Astrocyte of the spinal cord (primary cell): ENCODE measurements at regions not wholly inside any gene's neighbourhood (a gene's known extent, or its start where the extent isn't known, plus 50 kb on each side); places are given as distances from the start of the nearest gene placed in this dataset.

Experiments
- DNase-seq: peaks from one replicate; pipeline ENCODE4 v3.0.0; 2011; ENCODE audit warnings: low read depth, low spot score
- H3K4me3 ChIP-seq: 2 replicates; pipeline ENCODE4 v1.5.1; 2011; ENCODE audit warnings: low read depth, mild to moderate bottlenecking, low read length, moderate library complexity
- CTCF ChIP-seq: IDR thresholded peaks from 2 replicates; pipeline ENCODE4 v1.5.1; 2012; ENCODE audit warnings: low read depth, mild to moderate bottlenecking, low read length, inconsistent platforms
- in situ Hi-C: cut with HindIII; loops from 2 replicates; pipeline ENCODE4 v1.10.0; 2017; ENCODE audit warnings: low sequenced_read_pairs

- TF ChIP-seq CTCF = peak; percentile 74
- DNase-seq = peak; percentile 88
- H3K4me3 ChIP-seq = no peak overlapping the region
- in situ Hi-C loops = no loop called here
These were observed 169.8 kb upstream of the RAI14 start for GRCh38 chr5:34486160-34486848.

DNA sequence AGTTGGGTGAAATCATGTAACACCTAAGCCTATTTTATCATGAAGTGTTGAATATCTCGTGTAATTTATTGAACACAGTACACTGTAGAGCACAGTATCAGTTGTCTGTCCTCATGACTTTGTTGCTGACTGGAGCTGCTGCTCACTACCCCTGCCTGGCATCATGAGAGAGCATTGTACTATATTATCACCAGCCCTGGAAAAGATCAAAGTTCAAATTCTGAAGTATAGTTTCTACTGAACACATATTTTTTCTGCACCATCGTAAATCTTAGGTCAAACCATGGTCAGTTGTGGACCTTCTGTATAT lies 169.3 kb upstream of the RAI14 start:
- H3K4me3 ChIP-seq = no peak overlapping the region
- in situ Hi-C loops = no loop called here
- no peak for DNase-seq
- no peak for TF ChIP-seq CTCF

GRCh38 chr5:34487159-34487879 lies 168.8 kb upstream of the RAI14 start:
- H3K4me3 ChIP-seq = no peak overlapping the region
- DNase-seq = peak; percentile 96
- in situ Hi-C loops = no loop called here
- no peak for TF ChIP-seq CTCF

DNA sequence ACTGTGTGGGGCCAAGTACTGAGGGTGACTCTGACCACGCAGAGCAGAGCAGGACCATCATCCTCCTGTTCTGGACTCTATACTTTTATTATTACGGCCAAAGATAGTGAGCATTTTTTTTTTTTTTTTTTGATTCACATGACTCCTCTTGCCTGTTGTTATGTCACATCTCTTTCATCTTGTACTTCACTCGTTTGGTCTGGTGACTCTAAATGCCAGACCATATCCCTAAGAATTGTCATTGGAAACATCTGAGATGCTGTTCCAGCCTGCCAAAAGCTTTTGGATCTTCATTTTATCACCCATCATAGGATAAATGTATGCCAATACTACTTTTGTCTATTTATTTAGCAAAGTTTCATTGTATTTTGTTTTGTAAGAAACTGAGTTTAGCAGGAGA lies 168.2 kb upstream of the RAI14 start:
- no peak overlapping the region for H3K4me3 ChIP-seq
- in situ Hi-C loops = no loop called here
- TF ChIP-seq CTCF = no peak
- no peak for DNase-seq

DNA sequence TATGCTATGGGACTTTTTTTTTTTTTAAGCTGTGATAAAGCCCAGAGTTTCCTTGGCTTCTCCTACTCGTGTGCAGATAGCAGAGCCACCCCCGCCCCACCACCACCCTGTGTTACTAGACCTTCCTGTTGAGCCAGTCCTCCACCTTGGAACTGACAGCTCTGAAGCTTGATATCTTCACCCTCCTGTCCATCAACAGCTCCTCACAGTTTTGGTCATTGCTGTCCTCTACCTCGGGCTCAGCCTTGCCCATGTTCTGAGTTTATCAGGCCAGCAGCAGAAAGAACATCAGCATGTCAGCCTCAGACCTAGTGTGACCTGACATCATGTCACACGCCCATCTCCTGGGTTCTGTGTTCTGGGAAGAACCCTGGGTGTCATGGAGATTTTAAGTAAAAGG lies 167.1 kb upstream of the RAI14 start:
- DNase-seq = no peak
- H3K4me3 ChIP-seq = no peak overlapping the region
- no peak for TF ChIP-seq CTCF
- in situ Hi-C loops = no loop called here

- H3K4me3 ChIP-seq = no peak overlapping the region
- in situ Hi-C loops = no loop called here
These were observed 165.4 kb upstream of the RAI14 start for GRCh38 chr5:34490506-34491250.

More at GRCh38 chr5:34490506-34491250, 165.4 kb upstream of the RAI14 start:
- no peak for TF ChIP-seq CTCF
- DNase-seq = no peak
